Mesendoderm (in vitro differentiated cells): ENCODE measurements at regions not wholly inside any gene's neighbourhood (a gene's known extent, or its start where the extent isn't known, plus 50 kb on each side); places are given as distances from the start of the nearest gene placed in this dataset.
A peak's percentile ranks its signal among the peaks of the same experiment; 100 is the strongest.

Experiments used
- DNase-seq: peaks from one replicate; pipeline ENCODE4 v3.0.0; 2013
- H2AK5ac ChIP-seq: 2 replicates; pipeline ENCODE4 v1.6.1; 2013; ENCODE audit warnings: low read length, inconsistent platforms
- H2BK120ac ChIP-seq: 2 replicates; pipeline ENCODE4 v1.6.1; 2013; ENCODE audit warnings: low read depth, mild to moderate bottlenecking, low read length, moderate library complexity, mixed read lengths
- H2BK15ac ChIP-seq: replicated peaks from 2 replicates; pipeline ENCODE4 v1.6.1; 2013; ENCODE audit warnings: low read depth, mild to moderate bottlenecking, moderate library complexity
- H2BK5ac ChIP-seq: 2 replicates; pipeline ENCODE4 v1.6.1; 2013; ENCODE audit warnings: low read length, inconsistent platforms
- H3K18ac ChIP-seq: 2 replicates; pipeline ENCODE4 v1.6.1; 2013; ENCODE audit warnings: mild to moderate bottlenecking, low read length, mixed read lengths
- H3K23ac ChIP-seq: one replicate; pipeline ENCODE4 v1.6.1; 2013; ENCODE audit warnings: low read length
- H3K27ac ChIP-seq: 2 replicates; pipeline ENCODE4 v1.5.1; 2013; ENCODE audit warnings: low read depth, mild to moderate bottlenecking, inconsistent platforms, low read length, moderate library complexity
- H3K27me3 ChIP-seq: 2 replicates; pipeline ENCODE4 v1.6.1; 2013; ENCODE audit warnings: low read length, control low read depth, mild to moderate bottlenecking, inconsistent platforms; ENCODE audit not compliant: insufficient read depth, poor library complexity
- H3K36me3 ChIP-seq: 2 replicates; pipeline ENCODE4 v1.6.1; 2013; ENCODE audit warnings: low read length, inconsistent platforms; ENCODE audit not compliant: control insufficient read depth, insufficient read depth
- H3K4ac ChIP-seq: one replicate; pipeline ENCODE4 v1.6.1; 2013; ENCODE audit warnings: low read depth, mild to moderate bottlenecking, low read length, moderate library complexity
- H3K4me1 ChIP-seq: 2 replicates; pipeline ENCODE4 v1.6.1; 2013; ENCODE audit warnings: low read depth, low read length, inconsistent platforms; ENCODE audit not compliant: control insufficient read depth
- H3K4me2 ChIP-seq: 2 replicates; pipeline ENCODE4 v1.6.1; 2013; ENCODE audit warnings: low read length
- H3K4me3 ChIP-seq: 2 replicates; pipeline ENCODE4 v1.5.1; 2013; ENCODE audit warnings: mild to moderate bottlenecking, low read length
- H3K56ac ChIP-seq: one replicate; pipeline ENCODE4 v1.6.1; 2013; ENCODE audit warnings: low read length
- H3K79me1 ChIP-seq: 2 replicates; pipeline ENCODE4 v1.6.1; 2013; ENCODE audit warnings: low read length, inconsistent platforms
- H3K79me2 ChIP-seq: 2 replicates; pipeline ENCODE4 v1.6.1; 2013; ENCODE audit warnings: mild to moderate bottlenecking, low read length; ENCODE audit not compliant: control insufficient read depth, insufficient read depth
- H3K9ac ChIP-seq: 2 replicates; pipeline ENCODE4 v1.6.1; 2013; ENCODE audit warnings: low read length, inconsistent platforms
- H4K5ac ChIP-seq: one replicate; pipeline ENCODE4 v1.6.1; 2013; ENCODE audit warnings: low read length
- H4K8ac ChIP-seq: one replicate; pipeline ENCODE4 v1.6.1; 2013; ENCODE audit warnings: low read depth, mild to moderate bottlenecking, control low read depth, low read length, moderate library complexity
- WGBS: extraction: QIAGEN DNeasy Blood & Tissue Kit; methylation state at CpG from one replicate; pipeline ENCODE4 v1.1.7; 2013; ENCODE audit warnings: low lambda C conversion rate, missing lambda C conversion rate; ENCODE audit not compliant: insufficient coverage; ENCODE audit errors: extremely low coverage; 5-methylcytosine and 5-hydroxymethylcytosine counted together

- H2BK120ac ChIP-seq, result no peak overlapping the region
- H4K5ac ChIP-seq, result no peak overlapping the region
- WGBS, result no CpG with 5 or more reads among the region's 6 CpGs
- no peak overlapping the region for H3K4ac ChIP-seq
- DNase-seq, result no peak
- H3K36me3 ChIP-seq, result no peaks in the 10 kb centered on the region
- no peaks in the 10 kb centered on the region for H3K4me1 ChIP-seq
- no peak overlapping the region for H3K4me2 ChIP-seq
- H3K27me3 ChIP-seq, result no peaks in the 10 kb centered on the region
- no peak overlapping the region for H3K9ac ChIP-seq
- no peak overlapping the region for H3K4me3 ChIP-seq
- no peak overlapping the region for H2BK5ac ChIP-seq
- no peak overlapping the region for H3K23ac ChIP-seq
- H3K79me2 ChIP-seq, result no peaks in the 10 kb centered on the region
- no peak overlapping the region for H3K18ac ChIP-seq
- H3K56ac ChIP-seq, result no peak overlapping the region
- H2BK15ac ChIP-seq, result no peak overlapping the region
- no peak overlapping the region for H3K27ac ChIP-seq
- no peak overlapping the region for H2AK5ac ChIP-seq
- no peak overlapping the region for H4K8ac ChIP-seq
- no peaks in the 10 kb centered on the region for H3K79me1 ChIP-seq
Observed at GRCh38 chr9:108783326-108783725, 72.5 kb downstream of the ACTL7B start.

- no peak for DNase-seq
- Histone ChIP-seq H2BK5ac (no peak overlapping the region), H3K4me3 (no peak overlapping the region), H3K23ac (no peak overlapping the region), H3K18ac (no peak overlapping the region), H2BK120ac (no peak overlapping the region), H3K27me3 (no peaks in the 10 kb centered on the region), H4K5ac (no peak overlapping the region), H2BK15ac (no peak overlapping the region), H3K4me1 (no peaks in the 10 kb centered on the region), H3K4ac (no peak overlapping the region), H3K4me2 (no peak overlapping the region), H3K79me1 (no peaks in the 10 kb centered on the region), H3K9ac (no peak overlapping the region), H3K56ac (no peak overlapping the region), H3K36me3 (no peaks in the 10 kb centered on the region), H2AK5ac (no peak overlapping the region), H4K8ac (no peak overlapping the region), H3K27ac (no peak overlapping the region), H3K79me2 (no peaks in the 10 kb centered on the region)
- no CpG with 5 or more reads among the region's 11 CpGs for WGBS
Observed at GRCh38 chr9:108780942-108781734, 74.6 kb downstream of the ACTL7B start.

- no peaks in the 10 kb centered on the region for H3K79me2 ChIP-seq
- no peak overlapping the region for H2BK15ac ChIP-seq
- H3K18ac ChIP-seq, result no peak overlapping the region
- no peak overlapping the region for H2BK120ac ChIP-seq
- H3K56ac ChIP-seq, result no peak overlapping the region
- no CpG with 5 or more reads among the region's 10 CpGs for WGBS
- H3K27me3 ChIP-seq, result no peaks in the 10 kb centered on the region
- no peak overlapping the region for H4K5ac ChIP-seq
- no peak overlapping the region for H2BK5ac ChIP-seq
- H3K36me3 ChIP-seq, result no peaks in the 10 kb centered on the region
- no peaks in the 10 kb centered on the region for H3K79me1 ChIP-seq
- no peak overlapping the region for H3K9ac ChIP-seq
- H4K8ac ChIP-seq, result no peak overlapping the region
- no peak overlapping the region for H3K23ac ChIP-seq
- H2AK5ac ChIP-seq, result no peak overlapping the region
- no peaks in the 10 kb centered on the region for H3K4me1 ChIP-seq
- H3K27ac ChIP-seq, result no peak overlapping the region
- no peak overlapping the region for H3K4me3 ChIP-seq
- no peak overlapping the region for H3K4me2 ChIP-seq
- H3K4ac ChIP-seq, result no peak overlapping the region
- DNase-seq, result no peak
Observed at GRCh38 chr9:108779551-108780325, 76.0 kb downstream of the ACTL7B start.

- Histone ChIP-seq H4K5ac (no peak overlapping the region), H3K23ac (no peak overlapping the region), H3K27ac (no peak overlapping the region), H3K4ac (no peak overlapping the region), H3K4me3 (no peak overlapping the region), H2AK5ac (no peak overlapping the region), H3K79me1 (no peaks in the 10 kb centered on the region), H3K18ac (no peak overlapping the region), H3K4me1 (no peaks in the 10 kb centered on the region), H2BK120ac (no peak overlapping the region), H2BK15ac (no peak overlapping the region), H3K56ac (no peak overlapping the region), H3K79me2 (no peaks in the 10 kb centered on the region), H3K27me3 (no peaks in the 10 kb centered on the region), H3K36me3 (no peaks in the 10 kb centered on the region), H3K9ac (no peak overlapping the region), H4K8ac (no peak overlapping the region), H3K4me2 (no peak overlapping the region), H2BK5ac (no peak overlapping the region)
- DNase-seq, result peak; percentile 28
- no CpG with 5 or more reads among the region's 4 CpGs for WGBS
Observed at GRCh38 chr9:108776920-108777639, 78.7 kb downstream of the ACTL7B start.

- Histone ChIP-seq H3K36me3 (no peaks in the 10 kb centered on the region), H4K5ac (no peak overlapping the region), H2BK15ac (no peak overlapping the region), H3K4ac (no peak overlapping the region), H4K8ac (no peak overlapping the region), H3K27ac (no peak overlapping the region), H2BK120ac (no peak overlapping the region), H3K23ac (no peak overlapping the region), H3K56ac (no peak overlapping the region), H3K4me2 (no peak overlapping the region), H3K79me1 (no peaks in the 10 kb centered on the region), H3K18ac (no peak overlapping the region), H3K4me1 (no peaks in the 10 kb centered on the region), H3K27me3 (no peaks in the 10 kb centered on the region), H2BK5ac (no peak overlapping the region), H3K4me3 (no peak overlapping the region), H3K79me2 (no peaks in the 10 kb centered on the region), H2AK5ac (no peak overlapping the region), H3K9ac (no peak overlapping the region)
- no peak for DNase-seq
Observed at GRCh38 chr9:108775901-108776306, 79.9 kb downstream of the ACTL7B start.
